Rectal smooth muscle tissue (tissue), 1 donor: ENCODE measurements at regions not wholly inside any gene's neighbourhood (a gene's known extent, or its start where the extent isn't known, plus 50 kb on each side); places are given as distances from the start of the nearest gene placed in this dataset.

Source experiments
- H3K27ac ChIP-seq: one replicate; pipeline ENCODE4 v1.7.0; 2013; ENCODE audit warnings: low read depth, low read length, inconsistent platforms
- H3K27me3 ChIP-seq: one replicate; pipeline ENCODE4 v1.7.0; 2013; ENCODE audit warnings: low read length; ENCODE audit not compliant: control insufficient read depth, insufficient read depth
- H3K36me3 ChIP-seq: one replicate; pipeline ENCODE4 v1.7.0; 2013; ENCODE audit warnings: low read length; ENCODE audit not compliant: control insufficient read depth, insufficient read depth
- H3K4me1 ChIP-seq: one replicate; pipeline ENCODE4 v1.7.0; 2013; ENCODE audit warnings: low read length; ENCODE audit not compliant: control insufficient read depth, insufficient read depth
- H3K4me3 ChIP-seq: one replicate; pipeline ENCODE4 v1.7.0; 2013; ENCODE audit warnings: low read length
- H3K9ac ChIP-seq: one replicate; pipeline ENCODE4 v1.7.0; 2013; ENCODE audit warnings: low read length

DNA sequence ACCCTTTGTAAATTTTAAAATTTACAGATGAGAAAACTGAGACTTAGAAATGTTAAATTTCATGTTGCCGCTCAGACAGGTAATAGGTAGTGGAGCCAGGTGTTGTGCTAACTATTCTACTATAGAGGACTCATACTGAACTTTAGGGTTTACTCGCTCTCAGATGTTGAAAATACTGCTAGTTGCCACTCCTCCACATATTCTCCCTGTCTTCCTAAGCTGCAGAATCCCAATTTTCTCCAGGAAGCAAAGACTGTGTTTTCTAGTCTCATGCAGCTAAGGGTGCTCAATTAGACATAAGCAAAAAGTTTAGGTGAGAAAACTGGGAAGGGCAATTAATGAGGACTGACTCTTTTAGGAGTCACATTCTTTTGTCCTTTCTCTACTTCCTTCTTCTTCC is 612.3 kb downstream of the KCNH5 start:
- H3K27ac ChIP-seq: no peak overlapping the region
- H3K9ac ChIP-seq: no peak overlapping the region
- no peaks in the 10 kb centered on the region for H3K4me1 ChIP-seq
- no peak overlapping the region for H3K4me3 ChIP-seq
- H3K27me3 ChIP-seq: no peaks in the 10 kb centered on the region
- H3K36me3 ChIP-seq: no peaks in the 10 kb centered on the region

DNA sequence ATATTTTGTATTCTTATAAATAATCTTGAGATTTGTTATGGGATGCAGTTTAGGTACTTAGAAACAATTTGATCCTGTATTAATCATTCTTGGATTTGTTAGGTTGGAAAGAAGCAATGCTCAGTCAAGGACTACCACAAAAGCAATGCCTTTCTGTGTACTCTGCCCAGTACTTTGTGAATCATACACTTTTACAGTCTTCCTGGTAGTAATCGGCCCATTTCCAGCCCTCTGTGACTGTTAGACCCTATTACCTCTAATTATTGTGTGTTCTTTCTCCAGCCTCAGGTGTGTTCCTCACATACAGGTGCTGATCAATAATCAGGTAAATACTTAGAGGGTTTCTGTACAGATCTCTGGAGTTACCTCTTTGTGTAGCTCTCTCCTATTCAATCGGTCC is 609.0 kb downstream of the KCNH5 start:
- no peaks in the 10 kb centered on the region for H3K36me3 ChIP-seq
- no peak overlapping the region for H3K9ac ChIP-seq
- H3K27me3 ChIP-seq: no peaks in the 10 kb centered on the region
- H3K27ac ChIP-seq: no peak overlapping the region
- H3K4me3 ChIP-seq: no peak overlapping the region
- no peaks in the 10 kb centered on the region for H3K4me1 ChIP-seq

DNA sequence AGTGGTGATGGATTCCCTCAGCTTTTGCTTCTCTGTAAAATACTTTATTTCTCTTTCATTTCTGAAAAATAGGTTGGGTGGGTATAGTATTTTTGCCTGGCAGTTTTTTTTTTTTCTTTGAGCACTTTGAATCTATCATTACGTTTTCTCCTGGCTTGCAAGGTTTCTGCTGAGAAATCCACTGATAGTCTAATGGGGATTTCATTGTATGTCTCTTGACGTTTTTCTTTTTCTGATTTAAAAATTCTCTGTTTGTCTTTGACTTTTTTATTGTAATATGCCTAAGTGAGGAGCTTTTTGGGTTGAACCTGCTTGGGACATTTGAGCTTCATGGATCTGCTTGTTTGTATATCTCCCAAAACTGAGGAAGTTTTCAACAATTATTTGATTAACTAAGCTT is 606.0 kb downstream of the KCNH5 start:
- Histone ChIP-seq H3K9ac (no peak overlapping the region), H3K4me3 (no peak overlapping the region), H3K27ac (no peak overlapping the region), H3K4me1 (no peaks in the 10 kb centered on the region), H3K27me3 (no peaks in the 10 kb centered on the region), H3K36me3 (no peaks in the 10 kb centered on the region)

DNA sequence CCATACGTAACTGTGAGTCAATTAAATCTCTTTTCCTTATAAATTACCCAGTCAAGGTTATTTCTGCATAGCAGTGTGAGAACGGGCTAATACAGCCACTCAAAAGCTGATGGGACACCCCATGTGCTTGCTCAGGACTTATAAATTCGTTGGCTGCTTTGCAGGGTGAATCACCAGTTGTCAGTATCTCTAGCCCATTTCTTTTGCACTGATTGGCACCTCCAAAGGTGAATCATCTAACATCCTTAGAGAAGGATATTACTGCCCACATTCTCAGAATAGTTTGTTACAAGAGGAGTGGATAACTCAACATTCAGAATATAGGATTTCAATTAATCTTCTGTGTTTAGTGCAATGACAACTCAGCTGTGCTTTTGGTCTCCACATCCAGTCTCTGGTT is 601.5 kb downstream of the KCNH5 start:
- no peaks in the 10 kb centered on the region for H3K4me1 ChIP-seq
- no peaks in the 10 kb centered on the region for H3K36me3 ChIP-seq
- H3K27ac ChIP-seq: no peak overlapping the region
- H3K9ac ChIP-seq: no peak overlapping the region
- no peak overlapping the region for H3K4me3 ChIP-seq
- H3K27me3 ChIP-seq: no peaks in the 10 kb centered on the region

DNA sequence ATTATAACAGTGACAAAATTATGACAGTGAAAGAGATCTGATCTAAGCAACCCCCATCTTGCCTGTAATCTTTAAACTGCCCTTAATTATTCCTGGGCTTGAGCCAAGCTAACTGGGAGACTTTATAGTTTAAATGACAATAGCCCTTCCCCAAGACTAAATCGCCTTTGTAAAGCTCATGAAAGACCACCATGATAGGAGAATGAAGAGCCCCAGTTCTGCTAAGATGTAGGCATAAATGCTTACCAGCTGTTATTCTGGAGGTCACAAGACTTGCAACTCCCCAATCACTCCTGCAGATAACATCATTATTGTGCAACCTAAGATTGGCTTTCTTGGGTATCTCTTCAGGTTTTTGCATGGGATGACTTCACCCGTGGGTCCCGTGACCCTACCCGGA is 599.7 kb downstream of the KCNH5 start:
- H3K27me3 ChIP-seq: no peaks in the 10 kb centered on the region
- no peak overlapping the region for H3K27ac ChIP-seq
- no peaks in the 10 kb centered on the region for H3K4me1 ChIP-seq
- H3K9ac ChIP-seq: no peak overlapping the region
- H3K4me3 ChIP-seq: no peak overlapping the region
- no peaks in the 10 kb centered on the region for H3K36me3 ChIP-seq

DNA sequence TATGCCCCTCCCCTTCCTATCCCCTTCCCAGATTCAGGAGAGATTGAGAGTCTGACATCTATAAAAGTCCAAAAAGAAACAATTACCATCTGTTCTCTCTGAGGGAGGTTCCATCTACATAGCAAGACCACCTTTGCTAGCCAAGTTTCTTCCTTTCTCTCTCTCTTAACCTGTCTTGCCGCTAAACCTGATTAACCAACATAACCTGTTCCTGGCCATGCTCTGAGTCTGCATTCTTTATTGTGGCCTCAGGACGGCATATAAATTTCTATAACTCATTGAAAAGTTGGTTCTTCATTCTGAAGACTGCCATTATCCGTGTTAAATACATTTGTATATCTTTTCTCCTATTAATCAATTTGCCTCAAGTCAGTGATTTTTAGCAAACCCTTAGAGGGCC is 594.0 kb downstream of the KCNH5 start:
- no peak overlapping the region for H3K9ac ChIP-seq
- no peaks in the 10 kb centered on the region for H3K4me1 ChIP-seq
- H3K36me3 ChIP-seq: no peaks in the 10 kb centered on the region
- no peak overlapping the region for H3K27ac ChIP-seq
- no peaks in the 10 kb centered on the region for H3K27me3 ChIP-seq
- H3K4me3 ChIP-seq: no peak overlapping the region

DNA sequence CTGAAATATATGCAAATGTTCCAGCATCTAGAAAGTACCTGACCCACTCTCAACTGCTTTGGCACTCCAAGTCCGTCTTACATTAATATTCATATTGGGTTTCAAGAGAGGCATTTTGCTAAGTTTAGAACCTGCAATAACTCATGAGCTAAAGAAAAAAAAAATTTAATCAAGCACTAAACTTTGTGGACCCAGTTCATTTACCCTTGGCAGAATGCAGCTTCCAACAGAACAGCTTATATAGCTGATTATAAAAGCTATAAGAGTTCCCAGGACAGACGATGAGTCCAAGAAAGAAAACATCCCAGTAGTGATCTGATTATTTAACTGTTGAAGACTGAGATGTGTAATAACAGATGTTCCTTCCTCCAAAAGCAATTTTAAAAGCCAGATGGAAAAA is 592.0 kb downstream of the KCNH5 start:
- no peak overlapping the region for H3K9ac ChIP-seq
- H3K27ac ChIP-seq: no peak overlapping the region
- H3K4me1 ChIP-seq: no peaks in the 10 kb centered on the region
- no peaks in the 10 kb centered on the region for H3K27me3 ChIP-seq
- H3K4me3 ChIP-seq: no peak overlapping the region
- H3K36me3 ChIP-seq: no peaks in the 10 kb centered on the region

DNA sequence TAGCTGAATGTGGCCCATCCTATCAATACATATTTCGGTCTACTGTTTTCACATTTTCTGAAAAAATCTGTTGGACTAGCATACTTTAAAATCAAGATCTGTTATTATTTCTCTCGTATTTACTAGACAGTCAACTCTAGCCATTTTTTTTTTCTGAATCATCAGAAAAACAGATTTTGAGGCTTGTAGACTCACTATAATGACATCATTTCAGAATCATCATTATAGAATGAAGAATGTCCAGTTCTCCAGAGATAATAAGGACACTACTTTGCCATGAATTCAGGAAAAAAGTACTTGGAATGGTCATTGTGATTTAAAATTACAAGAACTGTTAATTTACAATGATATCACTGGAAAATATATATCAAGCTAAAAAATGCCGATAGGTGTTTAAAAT is 589.8 kb downstream of the KCNH5 start:
- H3K9ac ChIP-seq: no peak overlapping the region
- no peaks in the 10 kb centered on the region for H3K4me1 ChIP-seq
- H3K27ac ChIP-seq: no peak overlapping the region
- no peaks in the 10 kb centered on the region for H3K27me3 ChIP-seq
- no peaks in the 10 kb centered on the region for H3K36me3 ChIP-seq
- H3K4me3 ChIP-seq: no peak overlapping the region

DNA sequence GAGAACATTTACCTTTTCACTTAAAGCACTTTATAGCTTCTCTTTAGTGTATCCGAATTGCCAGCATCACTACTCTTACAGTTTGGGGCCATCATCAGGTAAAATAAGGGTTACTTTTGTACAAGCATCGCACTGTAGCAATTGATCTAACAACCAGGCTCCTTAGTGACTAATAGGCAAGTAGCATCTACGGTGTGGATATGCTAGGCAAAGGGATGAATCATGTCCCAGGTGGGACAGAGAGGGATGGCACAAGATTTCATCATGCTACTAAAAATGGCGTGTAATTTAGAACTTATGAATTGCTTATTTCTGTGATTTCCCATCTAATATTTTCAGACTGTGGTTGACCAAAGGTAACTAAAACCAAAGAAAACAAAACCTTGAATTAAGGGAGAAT is 582.3 kb downstream of the KCNH5 start:
- H3K4me1 ChIP-seq: no peaks in the 10 kb centered on the region
- H3K27me3 ChIP-seq: no peaks in the 10 kb centered on the region
- H3K36me3 ChIP-seq: no peaks in the 10 kb centered on the region
- no peak overlapping the region for H3K4me3 ChIP-seq
- no peak overlapping the region for H3K9ac ChIP-seq
- no peak overlapping the region for H3K27ac ChIP-seq

DNA sequence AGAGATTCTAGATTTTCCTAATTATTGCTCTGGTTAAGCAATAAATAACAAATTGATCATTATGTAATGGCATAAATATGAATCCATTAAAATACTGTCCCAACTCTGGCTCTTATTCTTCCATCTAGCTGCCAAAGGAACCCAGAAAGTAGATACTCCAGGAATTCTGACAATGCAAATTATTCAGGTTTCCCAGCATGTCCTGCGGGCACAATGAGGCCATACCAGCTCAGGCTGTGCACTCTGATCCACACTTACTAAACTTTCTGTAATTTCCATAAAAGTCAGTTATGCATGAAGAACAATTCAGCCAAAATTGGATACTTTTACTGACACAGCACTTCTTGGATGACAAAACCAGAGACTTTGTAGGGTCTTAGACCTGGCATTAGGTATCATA is 576.3 kb downstream of the KCNH5 start:
- no peak overlapping the region for H3K9ac ChIP-seq
- no peaks in the 10 kb centered on the region for H3K27me3 ChIP-seq
- H3K4me1 ChIP-seq: no peaks in the 10 kb centered on the region
- no peaks in the 10 kb centered on the region for H3K36me3 ChIP-seq
- H3K4me3 ChIP-seq: no peak overlapping the region
- no peak overlapping the region for H3K27ac ChIP-seq

DNA sequence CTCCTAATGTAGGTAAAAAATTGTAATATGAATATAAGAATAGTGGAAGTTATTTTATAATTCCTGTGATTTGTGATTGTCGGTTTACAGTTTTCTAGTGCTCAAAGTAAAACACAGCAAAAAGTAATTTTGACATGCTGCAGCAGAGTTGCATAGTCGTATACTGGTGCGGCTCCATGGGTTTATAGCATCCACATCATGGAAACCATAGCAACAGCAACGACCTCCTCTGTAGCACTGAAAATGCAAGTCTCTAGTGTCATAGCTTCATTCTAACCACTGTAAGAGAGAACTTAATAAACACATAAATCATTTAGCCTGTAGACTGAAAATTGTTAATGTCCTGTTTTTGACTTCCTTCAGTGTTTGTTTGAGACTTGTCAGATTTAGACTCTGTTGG is 574.3 kb downstream of the KCNH5 start:
- Histone ChIP-seq H3K27me3 (no peaks in the 10 kb centered on the region), H3K4me1 (no peaks in the 10 kb centered on the region), H3K9ac (no peak overlapping the region), H3K4me3 (no peak overlapping the region), H3K27ac (no peak overlapping the region), H3K36me3 (no peaks in the 10 kb centered on the region)

DNA sequence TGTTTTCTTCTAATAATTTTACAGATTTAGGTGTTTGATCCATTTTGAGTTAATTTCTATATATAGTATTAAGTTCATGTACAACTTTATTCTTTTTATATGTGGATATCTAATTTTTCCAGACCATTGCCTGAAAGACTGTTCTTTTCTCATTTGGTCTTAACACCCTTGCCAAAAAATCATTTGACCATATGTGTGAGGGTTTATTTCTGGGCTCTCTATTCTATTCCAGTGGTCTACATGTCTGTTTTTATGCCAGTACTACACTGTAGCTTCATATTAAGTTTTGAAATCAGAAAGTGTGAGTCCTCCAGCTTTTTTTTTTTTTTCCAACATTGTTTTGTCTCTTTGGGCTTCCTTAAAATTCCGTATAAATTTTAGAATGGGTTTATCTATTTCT is 554.1 kb downstream of the KCNH5 start:
- H3K36me3 ChIP-seq: no peaks in the 10 kb centered on the region
- no peak overlapping the region for H3K27ac ChIP-seq
- H3K4me1 ChIP-seq: no peaks in the 10 kb centered on the region
- H3K4me3 ChIP-seq: no peak overlapping the region
- H3K27me3 ChIP-seq: no peaks in the 10 kb centered on the region
- no peak overlapping the region for H3K9ac ChIP-seq

DNA sequence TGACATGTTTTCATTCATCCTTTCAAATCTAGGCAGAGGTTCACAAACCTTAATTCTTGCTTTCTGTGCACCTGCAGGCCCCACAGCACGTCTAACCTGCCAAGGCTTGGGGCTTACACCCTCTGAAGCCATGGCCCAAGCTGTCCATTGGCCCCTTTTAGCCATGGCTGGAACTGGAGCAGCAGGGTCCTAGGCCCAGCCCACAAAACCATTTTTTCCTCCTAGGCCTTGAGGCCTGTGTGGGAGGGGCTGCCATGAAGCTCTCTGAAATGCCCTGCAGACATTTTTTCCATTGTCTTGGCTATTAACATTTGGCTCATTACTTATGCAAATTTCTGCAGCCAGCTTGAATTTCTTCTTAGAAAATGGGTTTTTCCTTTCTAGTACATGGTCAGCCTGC is 547.5 kb downstream of the KCNH5 start:
- H3K9ac ChIP-seq: no peak overlapping the region
- H3K4me1 ChIP-seq: no peaks in the 10 kb centered on the region
- H3K27me3 ChIP-seq: no peaks in the 10 kb centered on the region
- H3K27ac ChIP-seq: no peak overlapping the region
- no peak overlapping the region for H3K4me3 ChIP-seq
- H3K36me3 ChIP-seq: no peaks in the 10 kb centered on the region
